ENCODE measurements at regions not wholly inside any gene's neighbourhood (a gene's known extent, or its start where the extent isn't known, plus 50 kb on each side); places are given as distances from the start of the nearest gene placed in this dataset.

GRCh38 chr4:134309715-134310114 lies 108.1 kb upstream of the PABPC4L start:
- no peak for DNase-seq

- no peak for DNase-seq
Measured at GRCh38 chr4:134308910-134309309, 107.3 kb upstream of the PABPC4L start.

GRCh38 chr4:134298313-134298712 lies 96.7 kb upstream of the PABPC4L start:
- no peak for DNase-seq

GRCh38 chr4:134297765-134298164 lies 96.2 kb upstream of the PABPC4L start:
- no peak for DNase-seq

- no peak for DNase-seq
Measured at GRCh38 chr4:134282680-134283079, 81.1 kb upstream of the PABPC4L start.

- no peak for DNase-seq
Measured at GRCh38 chr4:134278675-134279074, 77.1 kb upstream of the PABPC4L start.

GRCh38 chr4:134276476-134276875 lies 74.9 kb upstream of the PABPC4L start:
- DNase-seq = no peak

GRCh38 chr4:134260126-134260525 lies 58.5 kb upstream of the PABPC4L start:
- DNase-seq = no peak

All from NCI-H748 treated with DMSO at 0.1 percent for 48 hours (cell line).